Bronchial epithelial cell (primary cell): ENCODE measurements at regions not wholly inside any gene's neighbourhood (a gene's known extent, or its start where the extent isn't known, plus 50 kb on each side); places are given as distances from the start of the nearest gene placed in this dataset.

Source experiments
- DNase-seq: peaks from one replicate; pipeline ENCODE4 v3.0.0-alpha.2; 2010; ENCODE audit warnings: low read depth
- FAIRE-seq: peaks from 2 replicates; lab custom pipeline; 2011; peaks lifted over from hg19 to GRCh38; lab: Jason Lieb, UNC
- H3K27me3 ChIP-seq: 2 replicates; pipeline ENCODE4 v1.5.1; 2011; ENCODE audit warnings: low read length; ENCODE audit not compliant: control insufficient read depth, insufficient read depth
- H3K36me3 ChIP-seq: 2 replicates; pipeline ENCODE4 v1.5.1; 2011; ENCODE audit warnings: low read length; ENCODE audit not compliant: control insufficient read depth, insufficient read depth
- H3K4me3 ChIP-seq: 2 replicates; pipeline ENCODE4 v1.5.1; 2011; ENCODE audit warnings: mild to moderate bottlenecking, low read depth, low read length, control low read depth
- TF ChIP-seq, protein P1 (sequence below): IDR thresholded peaks from 2 replicates; pipeline ENCODE4 v1.5.1; 2011; ENCODE audit warnings: mild to moderate bottlenecking, moderate library complexity, low read length, control low read depth, inconsistent platforms; ENCODE audit not compliant: insufficient read depth, severe bottlenecking

DNA sequence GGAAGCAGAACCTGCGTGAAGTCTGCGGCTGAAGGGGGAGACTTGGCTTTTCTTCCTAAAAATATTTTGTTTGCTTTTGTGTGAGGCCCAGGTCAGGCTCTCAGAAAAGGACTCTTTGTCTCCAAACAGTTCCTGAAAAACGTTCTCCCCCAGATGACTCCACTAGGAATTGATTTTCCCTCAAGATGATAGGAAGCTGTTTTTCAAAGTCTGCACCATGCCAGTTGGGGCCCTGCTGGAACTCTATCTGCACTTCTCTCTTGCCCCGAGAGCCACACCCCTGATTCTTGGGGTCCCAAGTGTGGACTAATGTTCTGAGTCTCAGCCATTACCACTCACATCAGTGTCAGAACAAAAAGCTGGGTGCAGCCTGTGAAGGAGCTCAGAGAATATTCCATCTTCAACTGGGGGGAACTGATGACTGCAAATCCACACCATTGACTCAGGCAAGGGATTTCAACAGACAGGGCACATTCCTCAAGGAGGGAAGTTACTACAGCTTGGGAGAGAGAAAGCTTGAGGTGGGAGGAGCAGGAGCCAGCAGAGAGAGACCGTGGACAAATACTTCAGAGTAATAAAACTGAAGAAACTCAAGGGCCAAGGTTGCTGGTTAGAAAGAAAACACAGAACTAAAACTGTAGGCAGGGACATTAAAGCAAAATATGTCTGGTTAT lies 768.3 kb downstream of the RNF144A start:
- TF ChIP-seq, protein P1, sequence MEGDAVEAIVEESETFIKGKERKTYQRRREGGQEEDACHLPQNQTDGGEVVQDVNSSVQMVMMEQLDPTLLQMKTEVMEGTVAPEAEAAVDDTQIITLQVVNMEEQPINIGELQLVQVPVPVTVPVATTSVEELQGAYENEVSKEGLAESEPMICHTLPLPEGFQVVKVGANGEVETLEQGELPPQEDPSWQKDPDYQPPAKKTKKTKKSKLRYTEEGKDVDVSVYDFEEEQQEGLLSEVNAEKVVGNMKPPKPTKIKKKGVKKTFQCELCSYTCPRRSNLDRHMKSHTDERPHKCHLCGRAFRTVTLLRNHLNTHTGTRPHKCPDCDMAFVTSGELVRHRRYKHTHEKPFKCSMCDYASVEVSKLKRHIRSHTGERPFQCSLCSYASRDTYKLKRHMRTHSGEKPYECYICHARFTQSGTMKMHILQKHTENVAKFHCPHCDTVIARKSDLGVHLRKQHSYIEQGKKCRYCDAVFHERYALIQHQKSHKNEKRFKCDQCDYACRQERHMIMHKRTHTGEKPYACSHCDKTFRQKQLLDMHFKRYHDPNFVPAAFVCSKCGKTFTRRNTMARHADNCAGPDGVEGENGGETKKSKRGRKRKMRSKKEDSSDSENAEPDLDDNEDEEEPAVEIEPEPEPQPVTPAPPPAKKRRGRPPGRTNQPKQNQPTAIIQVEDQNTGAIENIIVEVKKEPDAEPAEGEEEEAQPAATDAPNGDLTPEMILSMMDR = no peak
- H3K36me3 ChIP-seq = no peaks in the 10 kb centered on the region
- H3K27me3 ChIP-seq = no peaks in the 10 kb centered on the region
- peak; percentile 8 for DNase-seq
- FAIRE-seq = peak; percentile 66
- no peak overlapping the region for H3K4me3 ChIP-seq

- TF ChIP-seq, protein P1 = no peak
- no peak for DNase-seq
- H3K36me3 ChIP-seq = no peaks in the 10 kb centered on the region
- H3K4me3 ChIP-seq = no peak overlapping the region
- FAIRE-seq = no peak
- no peaks in the 10 kb centered on the region for H3K27me3 ChIP-seq
These were observed 768.8 kb downstream of the RNF144A start for GRCh38 chr2:7686016-7686385.

DNA sequence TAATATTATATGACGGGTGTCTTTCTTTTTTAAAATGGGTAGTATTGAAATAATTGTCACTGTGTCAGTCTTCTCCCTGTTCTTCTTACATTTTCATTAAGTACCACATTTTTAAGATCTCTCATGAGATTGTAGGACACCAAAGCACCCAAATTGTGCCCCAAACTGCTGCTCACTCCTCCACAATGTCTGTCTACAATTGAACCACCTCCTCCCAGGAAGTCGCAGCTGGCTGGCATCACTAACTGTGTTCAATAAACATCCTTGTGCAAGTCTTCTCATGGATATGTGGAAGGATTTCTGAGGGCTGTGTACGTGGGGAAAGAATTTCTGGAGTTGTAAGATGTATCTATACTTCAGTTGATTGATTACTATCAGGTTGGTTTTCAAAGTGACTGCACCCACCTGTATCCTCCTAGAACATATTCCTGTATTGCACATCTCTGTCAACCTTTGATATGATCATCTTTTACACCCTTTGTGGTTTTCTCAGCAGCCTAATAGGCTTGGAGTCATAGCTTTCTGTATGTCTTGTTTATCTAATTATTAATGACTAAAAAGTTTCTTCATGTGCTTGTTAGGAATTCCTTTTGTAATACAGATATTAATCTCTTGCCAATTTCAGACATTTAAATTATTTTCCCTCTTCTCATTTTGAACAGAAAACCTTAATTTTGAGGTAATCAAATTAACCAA lies 774.9 kb downstream of the RNF144A start:
- Histone ChIP-seq H3K36me3 (no peaks in the 10 kb centered on the region), H3K4me3 (no peak overlapping the region), H3K27me3 (no peaks in the 10 kb centered on the region)
- no peak for FAIRE-seq
- TF ChIP-seq, protein P1 = no peak
- DNase-seq = peak; percentile 50

GRCh38 chr2:7692657-7693161 lies 775.5 kb downstream of the RNF144A start:
- FAIRE-seq = peak; percentile 28
- peak; percentile 79 for DNase-seq
- H3K4me3 ChIP-seq = no peak overlapping the region
- no peaks in the 10 kb centered on the region for H3K27me3 ChIP-seq
- TF ChIP-seq, protein P1 = no peak
- no peaks in the 10 kb centered on the region for H3K36me3 ChIP-seq

DNA sequence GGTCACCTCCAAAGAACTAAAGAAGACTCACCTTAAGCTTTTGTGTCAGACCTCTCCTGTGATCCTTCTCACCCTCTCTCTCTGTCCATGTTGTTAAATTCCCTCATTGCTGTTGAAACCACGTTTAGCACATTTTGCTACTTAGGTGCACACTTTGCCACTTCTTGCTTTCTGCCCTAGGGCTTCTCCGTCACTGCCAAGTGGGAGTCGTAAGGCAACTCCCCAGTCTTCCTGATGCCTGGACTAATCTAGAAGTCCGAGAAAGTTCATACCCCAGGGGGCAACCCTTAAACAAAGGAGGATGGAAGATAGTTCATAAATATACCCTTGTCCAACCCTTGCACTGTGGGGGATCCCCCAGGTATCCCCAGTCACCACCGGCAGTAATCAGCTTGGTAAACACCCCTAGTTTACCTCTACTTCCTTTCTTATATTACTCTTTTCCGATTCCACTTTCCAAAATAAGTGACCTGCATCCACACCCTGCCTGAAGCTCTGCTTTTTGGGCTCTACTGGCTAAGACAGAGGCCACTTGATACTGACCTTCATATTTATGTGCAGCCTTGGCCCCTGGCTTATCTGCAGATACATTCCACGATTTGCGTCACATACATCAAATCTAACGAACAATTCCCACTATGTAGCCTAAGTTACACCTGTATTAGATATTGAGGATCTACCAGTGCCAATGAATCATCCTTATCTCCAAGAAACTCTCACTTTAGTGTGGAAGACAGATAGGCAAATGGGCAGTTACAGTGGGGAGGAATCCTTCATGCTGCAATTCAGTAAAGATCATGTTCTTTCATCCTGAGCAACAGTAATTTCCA lies 776.2 kb downstream of the RNF144A start:
- no peak for FAIRE-seq

More for the DNA sequence above, 776.2 kb downstream of the RNF144A start:
- H3K4me3 ChIP-seq = no peak overlapping the region
- no peak for DNase-seq
- TF ChIP-seq, protein P1 = no peak
- H3K36me3 ChIP-seq = no peaks in the 10 kb centered on the region
- no peaks in the 10 kb centered on the region for H3K27me3 ChIP-seq
